ENCODE measurements at regions not wholly inside any gene's neighbourhood (a gene's known extent, or its start where the extent isn't known, plus 50 kb on each side); places are given as distances from the start of the nearest gene placed in this dataset.
"Not testable (repeated sequence)": the region's sequence is repeated elsewhere in the genome, so short reads cannot be mapped to it uniquely, and the experiment has no call there.

GRCh38 chr7:69116196-69116595 is 482.1 kb upstream of the AUTS2 start:
- in situ Hi-C loops (cut with MboI; ENCODE audit: low pct_unique_long_range_greater_than_20kb, low sequenced_read_pairs); DNase-seq: not testable (repeated sequence)

GRCh38 chr7:69122953-69123352 is 475.3 kb upstream of the AUTS2 start:
- in situ Hi-C loops (cut with MboI; ENCODE audit: low pct_unique_long_range_greater_than_20kb, low sequenced_read_pairs), result no loop called here
- no peak for DNase-seq

GRCh38 chr7:69126896-69127479 is 471.3 kb upstream of the AUTS2 start:
- DNase-seq, result no peak
- in situ Hi-C loops (cut with MboI; ENCODE audit: low pct_unique_long_range_greater_than_20kb, low sequenced_read_pairs), result no loop called here

DNA sequence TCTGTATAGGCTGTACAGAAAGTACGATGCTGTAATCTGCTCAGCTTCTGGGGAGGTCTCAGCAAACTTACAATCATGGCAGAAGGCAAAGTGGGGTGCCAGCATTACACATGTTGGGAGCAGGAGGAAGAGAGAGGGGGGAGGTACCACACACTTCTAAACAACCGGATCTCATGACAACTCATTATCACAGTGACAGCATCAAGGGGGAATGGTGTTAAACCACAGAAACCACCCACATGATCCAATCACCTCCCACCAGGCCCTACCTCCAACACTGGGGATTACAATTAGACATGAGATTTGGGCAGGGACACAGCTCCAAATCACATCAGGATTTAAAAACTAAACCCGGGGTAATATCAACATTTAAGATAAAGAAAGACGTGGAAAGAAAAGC is 468.8 kb upstream of the AUTS2 start:
- DNase-seq, result no peak
- in situ Hi-C loops (cut with MboI; ENCODE audit: low pct_unique_long_range_greater_than_20kb, low sequenced_read_pairs), result no loop called here

- in situ Hi-C loops (cut with MboI; ENCODE audit: low pct_unique_long_range_greater_than_20kb, low sequenced_read_pairs), result no loop called here
These were observed 468.3 kb upstream of the AUTS2 start for GRCh38 chr7:69129951-69130350.

DNA sequence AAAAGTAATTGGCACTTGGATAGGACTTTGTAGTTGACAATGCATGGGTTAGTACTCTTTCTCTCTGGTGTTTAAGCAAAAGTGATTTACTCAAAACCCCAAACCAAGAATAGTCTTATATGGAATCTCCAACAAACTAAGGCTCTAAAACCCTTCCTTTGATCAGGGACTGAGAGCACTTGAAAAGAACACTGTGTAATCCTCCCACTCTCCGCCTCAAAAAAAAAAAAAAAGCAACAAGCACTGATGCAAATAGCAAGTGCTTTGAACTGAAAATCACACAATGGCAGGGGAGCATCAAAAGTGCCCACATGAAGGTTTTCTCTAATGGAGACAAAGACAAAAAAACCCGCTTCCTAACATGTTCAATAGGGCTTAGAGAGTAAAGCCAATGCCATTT is 467.9 kb upstream of the AUTS2 start:
- no peak for DNase-seq
- in situ Hi-C loops (cut with MboI; ENCODE audit: low pct_unique_long_range_greater_than_20kb, low sequenced_read_pairs), result no loop called here

More at GRCh38 chr7:69129951-69130350, 468.3 kb upstream of the AUTS2 start:
- no peak for DNase-seq

GRCh38 chr7:69134316-69134715 is 464.0 kb upstream of the AUTS2 start:
- DNase-seq, result no peak
- in situ Hi-C loops (cut with MboI; ENCODE audit: low pct_unique_long_range_greater_than_20kb, low sequenced_read_pairs), result no loop called here

DNA sequence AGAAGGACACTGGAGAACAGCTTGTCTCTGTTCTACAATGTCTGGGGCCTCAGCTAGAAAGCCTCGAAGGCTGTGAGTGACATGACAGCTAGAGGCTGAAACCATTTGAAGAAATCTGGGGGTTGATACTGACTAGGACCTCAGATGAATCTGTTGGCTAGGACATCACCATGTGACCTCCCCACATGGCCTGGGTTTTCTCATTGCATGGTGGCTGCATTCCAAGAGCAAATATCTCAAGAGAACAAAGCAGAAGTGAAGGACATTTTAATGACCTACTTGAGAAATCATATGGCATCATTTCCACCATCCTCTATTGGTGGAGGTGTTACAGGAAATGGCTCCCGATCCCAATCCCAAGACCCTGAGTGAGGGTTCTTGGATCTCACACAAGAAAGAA is 450.6 kb upstream of the AUTS2 start:
- in situ Hi-C loops (cut with MboI; ENCODE audit: low pct_unique_long_range_greater_than_20kb, low sequenced_read_pairs), result no loop called here
- DNase-seq, result no peak

DNA sequence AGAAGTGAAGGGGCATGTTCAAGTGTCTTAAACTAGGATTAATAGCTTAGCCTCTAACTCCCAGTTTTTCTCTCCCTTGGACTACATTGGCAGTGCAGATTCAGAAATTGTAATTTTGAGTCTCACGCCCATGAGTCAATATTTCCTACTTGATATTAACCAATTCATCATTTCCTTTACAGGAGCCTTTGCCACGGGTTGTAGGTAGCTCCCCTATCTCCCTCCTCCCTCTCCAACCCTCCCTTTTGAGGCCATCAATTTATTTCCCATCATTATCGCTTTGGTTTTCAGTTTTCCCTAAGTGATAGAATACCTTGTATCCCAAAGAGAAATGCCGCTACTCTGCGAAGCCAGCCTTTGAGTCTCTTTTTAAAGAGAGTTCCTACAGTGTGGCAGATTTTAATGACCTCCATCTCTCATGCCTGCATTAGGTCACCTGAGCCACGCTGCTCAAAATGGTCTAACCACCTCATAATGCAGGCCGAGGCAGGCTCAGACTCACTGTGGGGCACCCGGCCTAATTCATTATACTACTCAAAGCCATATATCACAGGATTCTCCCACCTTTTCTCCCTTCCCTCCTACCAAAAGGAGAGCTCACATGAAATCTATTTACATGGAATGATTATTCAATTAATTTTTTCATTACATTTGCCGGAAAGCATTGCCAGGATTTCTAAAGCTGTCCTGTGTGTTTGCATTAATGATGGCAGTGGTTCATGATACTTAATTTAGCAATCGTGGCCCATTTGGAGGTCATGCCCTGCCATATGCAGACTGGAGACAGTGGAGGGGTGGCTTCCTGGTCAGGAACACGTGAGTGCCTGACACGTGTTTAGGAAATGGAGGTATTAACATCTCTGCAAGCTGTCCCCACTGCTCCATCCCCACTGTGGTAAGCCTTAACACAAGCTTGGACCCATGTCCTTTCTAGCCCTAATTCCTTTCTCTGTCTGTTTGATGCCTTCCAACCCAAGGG is 448.2 kb upstream of the AUTS2 start:
- in situ Hi-C loops (cut with MboI; ENCODE audit: low pct_unique_long_range_greater_than_20kb, low sequenced_read_pairs), result no loop called here
- DNase-seq, result no peak

- no peak for DNase-seq
- in situ Hi-C loops (cut with MboI; ENCODE audit: low pct_unique_long_range_greater_than_20kb, low sequenced_read_pairs), result no loop called here
These were observed 435.9 kb upstream of the AUTS2 start for GRCh38 chr7:69162326-69162725.

DNA sequence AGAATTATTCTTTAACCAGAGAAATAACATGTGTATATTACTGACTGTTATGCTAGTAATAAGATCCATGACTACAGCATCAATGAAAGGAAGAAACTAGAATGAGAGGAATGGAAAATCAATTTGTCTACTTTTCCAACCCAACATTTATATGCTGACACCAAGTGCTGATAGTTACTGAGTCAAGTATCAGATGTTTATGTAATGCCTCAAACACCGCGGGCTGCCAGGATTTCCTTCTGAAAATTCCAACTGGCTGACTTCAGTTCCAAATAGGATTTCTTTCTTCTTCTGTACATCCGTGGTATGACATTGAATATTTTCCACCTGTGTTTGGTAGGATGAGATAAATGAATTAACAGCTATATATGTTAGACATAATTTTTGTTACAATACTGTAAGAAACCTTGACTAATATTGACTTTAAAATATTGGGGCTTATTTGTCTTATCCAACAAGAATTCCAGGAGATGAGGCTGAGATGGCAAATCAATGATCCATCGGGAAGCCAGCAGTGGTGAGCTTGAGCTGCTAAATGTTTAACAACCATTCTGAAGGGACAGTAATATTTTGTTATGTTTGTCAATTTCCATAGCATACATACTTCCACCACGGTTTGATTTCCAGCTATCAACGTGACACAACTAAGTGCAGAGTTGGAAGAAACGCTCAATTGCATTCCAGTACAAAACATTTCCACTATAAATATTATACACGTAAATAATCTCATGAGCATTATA is 435.2 kb upstream of the AUTS2 start:
- DNase-seq, result no peak
- in situ Hi-C loops (cut with MboI; ENCODE audit: low pct_unique_long_range_greater_than_20kb, low sequenced_read_pairs), result no loop called here

GRCh38 chr7:69166979-69167516 is 431.2 kb upstream of the AUTS2 start:
- in situ Hi-C loops (cut with MboI; ENCODE audit: low pct_unique_long_range_greater_than_20kb, low sequenced_read_pairs), result no loop called here
- DNase-seq, result no peak

DNA sequence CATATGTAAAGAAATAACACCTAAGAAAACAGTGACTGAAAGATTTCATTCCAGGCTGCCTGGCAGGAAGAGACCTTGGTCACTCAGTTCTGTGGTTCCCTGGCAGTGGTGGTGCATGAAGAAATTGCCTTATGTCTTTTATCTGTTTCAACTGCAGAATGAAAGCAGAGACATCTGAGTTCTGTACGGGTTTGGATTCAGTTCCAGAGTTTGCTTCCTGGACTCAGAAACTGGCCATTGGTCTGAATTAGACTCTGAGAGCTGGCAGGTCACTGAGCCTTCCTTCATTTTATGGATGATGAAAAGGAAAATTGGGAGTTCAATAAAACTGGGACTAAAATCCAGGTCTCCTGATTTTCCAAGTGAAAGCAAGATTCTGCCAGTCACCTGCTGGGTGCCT is 428.9 kb upstream of the AUTS2 start:
- in situ Hi-C loops (cut with MboI; ENCODE audit: low pct_unique_long_range_greater_than_20kb, low sequenced_read_pairs), result no loop called here
- DNase-seq, result no peak

DNA sequence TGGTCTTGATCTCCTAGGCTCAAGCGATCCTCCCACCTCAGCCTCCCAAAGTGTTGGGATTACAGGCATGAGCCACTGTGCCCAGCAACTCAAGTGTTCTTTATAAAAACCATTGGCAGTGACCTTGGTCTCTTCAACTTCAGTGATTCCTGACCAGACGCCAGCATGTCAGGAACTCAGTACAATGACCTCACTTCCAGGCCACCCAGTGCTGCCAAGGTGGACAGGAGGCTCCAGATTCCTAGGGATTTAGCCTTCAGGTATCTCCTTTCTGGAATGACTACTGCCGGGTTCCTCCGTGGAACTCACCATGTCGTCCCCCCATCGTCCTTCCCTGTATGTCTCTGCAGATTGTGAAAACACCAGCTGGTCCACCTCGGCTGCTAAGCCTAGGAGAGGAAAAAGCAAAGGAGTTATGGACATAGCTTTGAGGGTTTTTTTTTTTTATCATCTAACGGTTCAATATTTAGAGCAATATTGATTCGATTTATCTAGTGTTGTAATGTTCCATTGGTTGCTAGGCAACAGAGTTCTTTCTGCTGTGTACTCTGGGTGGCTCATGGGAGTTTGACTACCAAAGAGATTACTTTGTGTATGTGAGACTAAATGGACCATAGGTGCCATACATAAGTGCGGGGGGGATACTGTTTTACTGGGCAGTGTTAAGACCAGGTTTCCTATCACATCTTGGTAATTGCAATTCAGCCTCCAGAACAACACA is 425.8 kb upstream of the AUTS2 start:
- in situ Hi-C loops (cut with MboI; ENCODE audit: low pct_unique_long_range_greater_than_20kb, low sequenced_read_pairs), result no loop called here

DNA sequence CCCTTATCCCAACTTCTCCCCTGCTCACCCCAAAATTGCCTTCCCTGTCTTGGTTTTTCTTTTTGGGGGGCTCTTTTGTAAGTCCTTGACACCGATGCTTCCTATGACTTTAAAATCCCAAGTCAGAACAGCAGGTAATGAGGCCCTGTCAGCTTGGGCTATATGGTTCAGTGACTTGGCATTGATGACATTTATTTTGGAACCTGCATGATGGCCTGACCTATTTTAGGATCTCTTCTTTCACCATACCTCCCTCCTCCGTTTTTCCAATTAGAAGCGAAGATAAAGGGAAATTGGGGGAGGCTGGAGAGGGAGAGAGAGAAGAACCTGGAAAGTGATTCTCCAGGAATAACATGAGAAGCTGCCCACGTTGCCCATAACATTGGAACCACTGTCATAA is 424.9 kb upstream of the AUTS2 start:
- in situ Hi-C loops (cut with MboI; ENCODE audit: low pct_unique_long_range_greater_than_20kb, low sequenced_read_pairs), result no loop called here

More for the DNA sequence above, 425.8 kb upstream of the AUTS2 start:
- no peak for DNase-seq

DNA sequence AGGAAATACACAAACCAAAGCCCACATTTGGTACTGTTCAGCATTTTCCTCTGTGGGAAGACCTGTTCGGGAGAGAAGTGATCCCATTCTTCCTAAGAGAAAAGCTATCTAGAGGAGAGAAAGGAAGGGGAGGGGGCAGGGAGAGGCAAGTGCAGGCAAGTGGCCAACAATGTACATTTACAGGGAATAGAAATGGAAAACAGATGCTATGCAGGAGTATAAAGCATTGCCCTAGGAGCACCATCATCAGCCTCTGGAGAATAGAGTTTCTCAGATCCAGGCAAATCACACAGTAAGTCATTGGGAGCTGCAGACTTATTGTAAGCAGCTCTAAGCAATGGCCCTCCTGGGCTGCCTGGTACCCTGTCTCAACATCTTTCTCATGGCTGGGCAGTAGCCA is 424.4 kb upstream of the AUTS2 start:
- no peak for DNase-seq
- in situ Hi-C loops (cut with MboI; ENCODE audit: low pct_unique_long_range_greater_than_20kb, low sequenced_read_pairs), result no loop called here

More for the DNA sequence above, 424.9 kb upstream of the AUTS2 start:
- DNase-seq, result no peak

- no peak for DNase-seq
- in situ Hi-C loops (cut with MboI; ENCODE audit: low pct_unique_long_range_greater_than_20kb, low sequenced_read_pairs), result no loop called here
These were observed 421.4 kb upstream of the AUTS2 start for GRCh38 chr7:69176841-69177240.

DNA sequence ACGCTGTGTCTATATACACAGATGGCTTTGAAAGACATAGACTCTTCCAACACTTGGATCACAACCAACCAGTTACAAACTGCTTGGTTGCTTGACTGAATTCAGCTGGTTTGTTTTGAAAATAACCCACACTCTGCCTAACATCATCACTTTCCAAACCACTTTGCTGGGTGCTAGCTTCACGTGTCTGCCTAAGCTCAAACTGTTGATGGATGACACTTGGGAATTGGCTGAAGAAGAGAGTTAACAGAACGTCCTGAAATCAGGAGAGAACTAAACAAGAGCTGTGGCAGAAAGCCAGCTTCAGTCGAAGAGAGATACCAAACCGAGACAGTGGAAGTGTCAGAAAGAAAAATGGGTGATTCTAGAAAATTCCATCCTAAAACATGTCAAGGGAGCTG is 420.8 kb upstream of the AUTS2 start:
- DNase-seq, result no peak
- in situ Hi-C loops (cut with MboI; ENCODE audit: low pct_unique_long_range_greater_than_20kb, low sequenced_read_pairs), result no loop called here

- DNase-seq, result no peak
These were observed 420.3 kb upstream of the AUTS2 start for GRCh38 chr7:69177941-69178494.

More at GRCh38 chr7:69177941-69178494, 420.3 kb upstream of the AUTS2 start:
- in situ Hi-C loops (cut with MboI; ENCODE audit: low pct_unique_long_range_greater_than_20kb, low sequenced_read_pairs), result no loop called here

All from KBM-7 (cell line).